WTC11 (cell line): ENCODE measurements at regions not wholly inside any gene's neighbourhood (a gene's known extent, or its start where the extent isn't known, plus 50 kb on each side); places are given as distances from the start of the nearest gene placed in this dataset.

Source experiments
- ATAC-seq: fragments of 200-7000 bp; cut with Tn5 transposase; 2 replicates; pipeline ENCODE4 v1.10.0; 2021; ENCODE audit warnings: mild to moderate bottlenecking, moderate library complexity
- CTCF ChIA-PET: fragments of 300-600 bp; sonication (Branson Sonifier 250); formaldehyde crosslinking; loops from one replicate; lab custom pipeline; 2021; ENCODE audit warnings: antibody characterized with exemption; lab: Charles Lee
- POLR2A ChIA-PET: fragments of 350-600 bp; sonication (Branson Sonifier 250); formaldehyde crosslinking; loops from one replicate; lab custom pipeline; 2021; ENCODE audit warnings: antibody characterized with exemption; lab: Charles Lee
- DNase-seq: peaks from one replicate; pipeline ENCODE4 v3.0.0; 2021; ENCODE audit warnings: low spot score
- H3K27ac Mint-ChIP-seq: 2 replicates; pipeline ENCODE4 v1.8.0; 2021; ENCODE audit warnings: mixed read lengths
- H3K27me3 Mint-ChIP-seq: 2 replicates; pipeline ENCODE4 v1.8.0; 2021; ENCODE audit warnings: low read depth, mild to moderate bottlenecking, moderate library complexity, mixed read lengths
- H3K36me3 Mint-ChIP-seq: 2 replicates; pipeline ENCODE4 v1.8.0; 2021; ENCODE audit warnings: mixed read lengths
- H3K4me1 Mint-ChIP-seq: 2 replicates; pipeline ENCODE4 v1.8.0; 2022; ENCODE audit warnings: mixed read lengths
- H3K4me3 Mint-ChIP-seq: 2 replicates; pipeline ENCODE4 v1.8.0; 2021; ENCODE audit warnings: mild to moderate bottlenecking, moderate library complexity, mixed read lengths
- H3K9me3 Mint-ChIP-seq: 2 replicates; pipeline ENCODE4 v1.8.0; 2021; ENCODE audit warnings: mixed read lengths
- ELF4 ChIP-seq: sonication (generic); formaldehyde crosslinking; IDR thresholded peaks from 2 replicates; pipeline ENCODE4 v1.8.1; 2022; ENCODE audit warnings: low read depth, mild to moderate bottlenecking, moderate library complexity, missing genetic modification reagents
- ESRRA ChIP-seq: sonication (generic); formaldehyde crosslinking; IDR thresholded peaks from 2 replicates; pipeline ENCODE4 v1.8.1; 2022; ENCODE audit warnings: mild to moderate bottlenecking, missing genetic modification reagents, borderline replicate concordance
- HMGA2 ChIP-seq: fragments of 250-450 bp; sonication (Bioruptor Pico); IDR thresholded peaks from 2 replicates; pipeline ENCODE4 v1.4.0; 2021; ENCODE audit warnings: mild to moderate bottlenecking, moderate library complexity
- SMAD4 ChIP-seq: sonication (generic); formaldehyde crosslinking; IDR thresholded peaks from 2 replicates; pipeline ENCODE4 v1.8.0; 2022; ENCODE audit warnings: mild to moderate bottlenecking, missing genetic modification reagents
- SOX15 ChIP-seq: fragments of 250-450 bp; sonication (Bioruptor Pico); IDR thresholded peaks from 2 replicates; pipeline ENCODE4 v1.9.0; 2021; ENCODE audit warnings: mild to moderate bottlenecking
- SP1 ChIP-seq: sonication (generic); formaldehyde crosslinking; conservative IDR thresholded peaks from 2 replicates; pipeline ENCODE4 v1.8.1; 2022; ENCODE audit warnings: missing genetic modification reagents
- ZNF423 ChIP-seq: fragments of 250-450 bp; sonication (Bioruptor Pico); IDR thresholded peaks from 2 replicates; pipeline ENCODE4 v2.1.2; 2022; ENCODE audit warnings: mild to moderate bottlenecking, moderate library complexity
- TF ChIP-seq, protein P1 (sequence below): sonication (generic); formaldehyde crosslinking; IDR thresholded peaks from 2 replicates; pipeline ENCODE4 v1.8.0; 2023; ENCODE audit warnings: mild to moderate bottlenecking, missing genetic modification reagents
- TF ChIP-seq, protein P2 (sequence below): sonication (generic); formaldehyde crosslinking; IDR thresholded peaks from 2 replicates; pipeline ENCODE4 v1.8.0; 2022; ENCODE audit warnings: mild to moderate bottlenecking, missing genetic modification reagents
- TF ChIP-seq, protein P3 (sequence below): sonication (generic); formaldehyde crosslinking; IDR thresholded peaks from 2 replicates; pipeline ENCODE4 v1.8.0; 2022; ENCODE audit warnings: mild to moderate bottlenecking, missing genetic modification reagents
- TF ChIP-seq, protein P4 (sequence below): sonication (generic); formaldehyde crosslinking; IDR thresholded peaks from 2 replicates; pipeline ENCODE4 v1.8.0; 2022; ENCODE audit warnings: mild to moderate bottlenecking, missing genetic modification reagents
- TF ChIP-seq, protein P5 (sequence below): fragments of 250-450 bp; sonication (Bioruptor Pico); IDR thresholded peaks from 2 replicates; pipeline ENCODE4 v1.9.0; 2021; ENCODE audit warnings: mild to moderate bottlenecking
- TF ChIP-seq, protein P6 (sequence below): fragments of 250-450 bp; sonication (Bioruptor Pico); IDR thresholded peaks from 2 replicates; pipeline ENCODE4 v1.9.0; 2021; ENCODE audit warnings: moderate library complexity, mild to moderate bottlenecking, inconsistent platforms, borderline replicate concordance
- TF ChIP-seq, protein P7 (sequence below): sonication (generic); formaldehyde crosslinking; IDR thresholded peaks from 2 replicates; pipeline ENCODE4 v1.8.0; 2023; ENCODE audit warnings: missing genetic modification reagents
- TF ChIP-seq, protein P8 (sequence below): sonication (generic); formaldehyde crosslinking; IDR thresholded peaks from 2 replicates; pipeline ENCODE4 v1.8.1; 2023; ENCODE audit warnings: mild to moderate bottlenecking, missing genetic modification reagents, moderate library complexity
- TF ChIP-seq, protein P9 (sequence below): sonication (generic); formaldehyde crosslinking; IDR thresholded peaks from 2 replicates; pipeline ENCODE4 v1.8.1; 2023; ENCODE audit warnings: mild to moderate bottlenecking, moderate library complexity, missing genetic modification reagents

DNA sequence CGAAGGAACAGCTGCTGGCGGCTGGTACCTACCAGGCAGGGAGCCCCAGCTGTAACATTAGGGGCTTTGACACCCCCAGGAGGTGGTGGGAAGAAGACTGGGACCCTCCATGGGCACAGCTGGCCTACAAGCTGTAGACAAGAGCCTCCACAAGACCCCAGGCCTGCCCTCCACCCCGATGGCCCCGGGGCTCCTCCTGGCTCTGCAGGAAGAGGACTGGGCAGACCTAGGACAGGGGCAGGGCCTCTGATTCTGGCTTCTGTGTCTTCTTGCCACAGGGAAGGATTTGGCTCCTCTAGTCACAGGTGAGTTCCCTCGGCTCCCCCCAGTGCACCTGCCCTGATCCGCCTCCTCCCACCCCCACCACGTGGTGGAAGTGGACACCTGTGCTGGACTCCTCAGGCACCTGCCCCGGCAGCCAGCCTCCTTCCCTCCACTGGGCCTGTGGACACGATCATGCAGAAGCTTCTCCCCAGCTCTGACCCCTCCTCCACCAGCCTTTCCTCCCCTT lies 53.4 kb upstream of the ODC1 start (continued):
- TF ChIP-seq, protein P1, sequence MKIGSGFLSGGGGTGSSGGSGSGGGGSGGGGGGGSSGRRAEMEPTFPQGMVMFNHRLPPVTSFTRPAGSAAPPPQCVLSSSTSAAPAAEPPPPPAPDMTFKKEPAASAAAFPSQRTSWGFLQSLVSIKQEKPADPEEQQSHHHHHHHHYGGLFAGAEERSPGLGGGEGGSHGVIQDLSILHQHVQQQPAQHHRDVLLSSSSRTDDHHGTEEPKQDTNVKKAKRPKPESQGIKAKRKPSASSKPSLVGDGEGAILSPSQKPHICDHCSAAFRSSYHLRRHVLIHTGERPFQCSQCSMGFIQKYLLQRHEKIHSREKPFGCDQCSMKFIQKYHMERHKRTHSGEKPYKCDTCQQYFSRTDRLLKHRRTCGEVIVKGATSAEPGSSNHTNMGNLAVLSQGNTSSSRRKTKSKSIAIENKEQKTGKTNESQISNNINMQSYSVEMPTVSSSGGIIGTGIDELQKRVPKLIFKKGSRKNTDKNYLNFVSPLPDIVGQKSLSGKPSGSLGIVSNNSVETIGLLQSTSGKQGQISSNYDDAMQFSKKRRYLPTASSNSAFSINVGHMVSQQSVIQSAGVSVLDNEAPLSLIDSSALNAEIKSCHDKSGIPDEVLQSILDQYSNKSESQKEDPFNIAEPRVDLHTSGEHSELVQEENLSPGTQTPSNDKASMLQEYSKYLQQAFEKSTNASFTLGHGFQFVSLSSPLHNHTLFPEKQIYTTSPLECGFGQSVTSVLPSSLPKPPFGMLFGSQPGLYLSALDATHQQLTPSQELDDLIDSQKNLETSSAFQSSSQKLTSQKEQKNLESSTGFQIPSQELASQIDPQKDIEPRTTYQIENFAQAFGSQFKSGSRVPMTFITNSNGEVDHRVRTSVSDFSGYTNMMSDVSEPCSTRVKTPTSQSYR (CRISPR knock-in tag), result no peak
- TF ChIP-seq, protein P2, sequence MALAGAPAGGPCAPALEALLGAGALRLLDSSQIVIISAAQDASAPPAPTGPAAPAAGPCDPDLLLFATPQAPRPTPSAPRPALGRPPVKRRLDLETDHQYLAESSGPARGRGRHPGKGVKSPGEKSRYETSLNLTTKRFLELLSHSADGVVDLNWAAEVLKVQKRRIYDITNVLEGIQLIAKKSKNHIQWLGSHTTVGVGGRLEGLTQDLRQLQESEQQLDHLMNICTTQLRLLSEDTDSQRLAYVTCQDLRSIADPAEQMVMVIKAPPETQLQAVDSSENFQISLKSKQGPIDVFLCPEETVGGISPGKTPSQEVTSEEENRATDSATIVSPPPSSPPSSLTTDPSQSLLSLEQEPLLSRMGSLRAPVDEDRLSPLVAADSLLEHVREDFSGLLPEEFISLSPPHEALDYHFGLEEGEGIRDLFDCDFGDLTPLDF (CRISPR knock-in tag), result no peak
- no peak for TF ChIP-seq ZNF423 (CRISPR knock-in tag)
- TF ChIP-seq HMGA2, result no peak
- TF ChIP-seq, protein P3, sequence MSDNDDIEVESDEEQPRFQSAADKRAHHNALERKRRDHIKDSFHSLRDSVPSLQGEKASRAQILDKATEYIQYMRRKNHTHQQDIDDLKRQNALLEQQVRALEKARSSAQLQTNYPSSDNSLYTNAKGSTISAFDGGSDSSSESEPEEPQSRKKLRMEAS (CRISPR knock-in tag), result no peak
- TF ChIP-seq, protein P4, sequence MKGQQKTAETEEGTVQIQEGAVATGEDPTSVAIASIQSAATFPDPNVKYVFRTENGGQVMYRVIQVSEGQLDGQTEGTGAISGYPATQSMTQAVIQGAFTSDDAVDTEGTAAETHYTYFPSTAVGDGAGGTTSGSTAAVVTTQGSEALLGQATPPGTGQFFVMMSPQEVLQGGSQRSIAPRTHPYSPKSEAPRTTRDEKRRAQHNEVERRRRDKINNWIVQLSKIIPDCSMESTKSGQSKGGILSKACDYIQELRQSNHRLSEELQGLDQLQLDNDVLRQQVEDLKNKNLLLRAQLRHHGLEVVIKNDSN (CRISPR knock-in tag), result no peak
- TF ChIP-seq ESRRA (CRISPR knock-in tag), result no peak
- TF ChIP-seq, protein P5, sequence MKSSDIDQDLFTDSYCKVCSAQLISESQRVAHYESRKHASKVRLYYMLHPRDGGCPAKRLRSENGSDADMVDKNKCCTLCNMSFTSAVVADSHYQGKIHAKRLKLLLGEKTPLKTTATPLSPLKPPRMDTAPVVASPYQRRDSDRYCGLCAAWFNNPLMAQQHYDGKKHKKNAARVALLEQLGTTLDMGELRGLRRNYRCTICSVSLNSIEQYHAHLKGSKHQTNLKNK (CRISPR knock-in tag), result no peak
- TF ChIP-seq, protein P6, sequence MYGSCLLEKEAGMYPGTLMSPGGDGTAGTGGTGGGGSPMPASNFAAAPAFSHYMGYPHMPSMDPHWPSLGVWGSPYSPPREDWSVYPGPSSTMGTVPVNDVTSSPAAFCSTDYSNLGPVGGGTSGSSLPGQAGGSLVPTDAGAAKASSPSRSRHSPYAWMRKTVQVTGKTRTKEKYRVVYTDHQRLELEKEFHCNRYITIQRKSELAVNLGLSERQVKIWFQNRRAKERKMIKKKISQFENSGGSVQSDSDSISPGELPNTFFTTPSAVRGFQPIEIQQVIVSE, result no peak
- TF ChIP-seq, protein P7, sequence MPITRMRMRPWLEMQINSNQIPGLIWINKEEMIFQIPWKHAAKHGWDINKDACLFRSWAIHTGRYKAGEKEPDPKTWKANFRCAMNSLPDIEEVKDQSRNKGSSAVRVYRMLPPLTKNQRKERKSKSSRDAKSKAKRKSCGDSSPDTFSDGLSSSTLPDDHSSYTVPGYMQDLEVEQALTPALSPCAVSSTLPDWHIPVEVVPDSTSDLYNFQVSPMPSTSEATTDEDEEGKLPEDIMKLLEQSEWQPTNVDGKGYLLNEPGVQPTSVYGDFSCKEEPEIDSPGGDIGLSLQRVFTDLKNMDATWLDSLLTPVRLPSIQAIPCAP (CRISPR knock-in tag), result no peak
- TF ChIP-seq ELF4 (CRISPR knock-in tag), result no peak

DNA sequence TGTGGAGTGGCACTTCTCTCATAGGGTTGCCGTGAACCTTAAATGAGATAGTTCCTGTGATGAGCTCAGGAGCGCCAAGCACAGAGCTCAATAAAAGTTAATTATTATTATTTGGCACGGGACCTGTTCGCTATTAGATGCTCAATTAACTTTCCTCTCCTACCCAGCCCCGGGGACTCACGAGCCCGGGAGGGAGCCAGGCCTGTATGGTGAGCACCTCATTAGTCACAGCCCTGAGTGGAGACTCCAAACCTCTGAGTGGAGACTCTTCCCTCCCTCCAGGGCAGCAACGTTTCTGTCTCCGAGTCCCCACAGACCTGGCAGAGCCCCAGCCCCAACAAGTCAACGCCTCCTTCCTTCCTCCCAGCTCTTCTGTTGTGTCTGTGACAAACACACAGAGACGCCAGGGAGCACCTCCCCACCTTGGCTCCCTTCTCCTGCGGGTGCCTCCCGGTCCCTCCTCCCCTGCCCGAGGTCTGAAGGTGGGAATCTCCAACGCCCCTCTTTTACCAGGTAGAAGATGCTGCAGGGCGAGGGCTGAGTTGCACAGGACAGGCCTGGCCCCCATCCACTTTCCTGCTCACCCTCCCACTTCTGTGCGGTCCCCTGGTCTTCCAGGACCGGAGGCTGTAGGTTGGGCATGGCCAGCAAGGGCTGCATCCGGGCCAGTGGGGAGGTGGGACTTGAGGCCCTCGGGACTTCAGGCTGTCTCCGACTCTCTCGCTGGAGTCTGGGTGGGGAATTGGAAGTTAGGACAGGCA lies 52.7 kb upstream of the ODC1 start:
- ChIA-PET CTCF (no interaction called here), POLR2A (no interaction called here)
- TF ChIP-seq SOX15 (CRISPR knock-in tag) (no peak), SP1 (no peak), SMAD4 (CRISPR knock-in tag) (no peak)
- TF ChIP-seq, protein P7 (CRISPR knock-in tag), result no peak
- TF ChIP-seq, protein P8, sequence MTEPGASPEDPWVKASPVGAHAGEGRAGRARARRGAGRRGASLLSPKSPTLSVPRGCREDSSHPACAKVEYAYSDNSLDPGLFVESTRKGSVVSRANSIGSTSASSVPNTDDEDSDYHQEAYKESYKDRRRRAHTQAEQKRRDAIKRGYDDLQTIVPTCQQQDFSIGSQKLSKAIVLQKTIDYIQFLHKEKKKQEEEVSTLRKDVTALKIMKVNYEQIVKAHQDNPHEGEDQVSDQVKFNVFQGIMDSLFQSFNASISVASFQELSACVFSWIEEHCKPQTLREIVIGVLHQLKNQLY, result no peak
- TF ChIP-seq, protein P9, sequence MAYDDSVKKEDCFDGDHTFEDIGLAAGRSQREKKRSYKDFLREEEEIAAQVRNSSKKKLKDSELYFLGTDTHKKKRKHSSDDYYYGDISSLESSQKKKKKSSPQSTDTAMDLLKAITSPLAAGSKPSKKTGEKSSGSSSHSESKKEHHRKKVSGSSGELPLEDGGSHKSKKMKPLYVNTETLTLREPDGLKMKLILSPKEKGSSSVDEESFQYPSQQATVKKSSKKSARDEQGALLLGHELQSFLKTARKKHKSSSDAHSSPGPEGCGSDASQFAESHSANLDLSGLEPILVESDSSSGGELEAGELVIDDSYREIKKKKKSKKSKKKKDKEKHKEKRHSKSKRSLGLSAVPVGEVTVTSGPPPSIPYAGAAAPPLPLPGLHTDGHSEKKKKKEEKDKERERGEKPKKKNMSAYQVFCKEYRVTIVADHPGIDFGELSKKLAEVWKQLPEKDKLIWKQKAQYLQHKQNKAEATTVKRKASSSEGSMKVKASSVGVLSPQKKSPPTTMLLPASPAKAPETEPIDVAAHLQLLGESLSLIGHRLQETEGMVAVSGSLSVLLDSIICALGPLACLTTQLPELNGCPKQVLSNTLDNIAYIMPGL (CRISPR knock-in tag), result no peak
- DNase-seq (no peak), ATAC-seq (no peak)
- Mint-ChIP-seq H3K27me3 (no peaks in the 10 kb centered on the region), H3K4me1 (peaks cover 6% of the 10 kb centered on the region), H3K27ac (no peak overlapping the region), H3K36me3 (no peaks in the 10 kb centered on the region), H3K4me3 (no peak overlapping the region), H3K9me3 (no peaks in the 10 kb centered on the region)
